ENCODE measurements at regions not wholly inside any gene's neighbourhood (a gene's known extent, or its start where the extent isn't known, plus 50 kb on each side); places are given as distances from the start of the nearest gene placed in this dataset.

- H2AFZ ChIP-seq (ENCODE audit: low read length) = no peak overlapping the region
- H3K4me1 Mint-ChIP-seq = peaks cover 15% of the 10 kb centered on the region in 2 experiments
These were observed 85.7 kb upstream of the SERP2 start for GRCh38 chr13:44287958-44288357.

More at GRCh38 chr13:44287958-44288357, 85.7 kb upstream of the SERP2 start:
- H2AK5ac ChIP-seq (ENCODE audit: insufficient read length, low read length) = no peak overlapping the region
- no peak overlapping the region for H3K27ac Mint-ChIP-seq
- no peak overlapping the region for H3K18ac ChIP-seq (ENCODE audit: insufficient read length, low read depth, low read length)
- H3K27me3 ChIP-seq (ENCODE audit: insufficient read depth, low read length) = no peaks in the 10 kb centered on the region
- no peak overlapping the region for H3K23ac ChIP-seq (ENCODE audit: insufficient read length, low read depth, low read length)
- no peaks in the 10 kb centered on the region for H4K20me1 ChIP-seq (ENCODE audit: control insufficient read depth, insufficient read depth, insufficient read length)
- H3K27me3 Mint-ChIP-seq (ENCODE audit: low read depth) = peaks cover 3% of the 10 kb centered on the region
- no peak overlapping the region for H4K91ac ChIP-seq (ENCODE audit: insufficient read length, low read depth, low read length)
- no peaks in the 10 kb centered on the region for H3K36me3 Mint-ChIP-seq (ENCODE audit: insufficient read depth in 1 of 3, low read depth in 3 of 3)
- H2BK12ac ChIP-seq (ENCODE audit: insufficient read length, low read depth, low read length) = no peak overlapping the region
- H4K8ac ChIP-seq (replicated peaks; ENCODE audit: insufficient read length, low read depth, low read length) = no peak overlapping the region
- no CpG with 5 or more reads among the region's 5 CpGs for WGBS (ENCODE audit: extremely low coverage, insufficient read length, low lambda C conversion rate)
- H3T11ph ChIP-seq (ENCODE audit: low read length) = no peak overlapping the region
- H3K4me2 ChIP-seq (ENCODE audit: insufficient read depth, insufficient read length, low read length) = no peak overlapping the region
- no peak overlapping the region for H2BK15ac ChIP-seq (ENCODE audit: low read depth, low read length)
- H3K79me1 ChIP-seq (ENCODE audit: insufficient read depth, low read depth, low read length, poor library complexity, severe bottlenecking) = no peaks in the 10 kb centered on the region
- no peak overlapping the region for H2BK5ac ChIP-seq (ENCODE audit: insufficient read length, low read length)
- H3K4me1 ChIP-seq (ENCODE audit: insufficient read depth, low read length) = no peaks in the 10 kb centered on the region; the same call in 1 of the 2 replicates
- H3K27ac ChIP-seq (ENCODE audit: insufficient read length, low read depth, low read length) = no peak overlapping the region
- TF ChIP-seq CTCF (conservative IDR thresholded peaks at IDR 0.05) = no peak
- H3K79me2 ChIP-seq (ENCODE audit: insufficient read depth, low read length) = no peaks in the 10 kb centered on the region
- no peak overlapping the region for H3K14ac ChIP-seq (ENCODE audit: insufficient read depth, low read length)
- no peak overlapping the region for H3K4me3 Mint-ChIP-seq
- no peaks in the 10 kb centered on the region for H3K9me3 ChIP-seq (ENCODE audit: control insufficient read depth, low read depth, low read length)
- H2BK20ac ChIP-seq (ENCODE audit: low read depth, low read length, poor library complexity, severe bottlenecking) = no peak overlapping the region
- no peak overlapping the region for H4K5ac ChIP-seq (ENCODE audit: insufficient read length, low read depth, low read length)
- no peak overlapping the region for H2BK120ac ChIP-seq (ENCODE audit: low read depth, low read length, poor library complexity, severe bottlenecking)
- H3K23me2 ChIP-seq (ENCODE audit: insufficient read length, low read depth, low read length, poor library complexity, severe bottlenecking) = no peaks in the 10 kb centered on the region
- H3K4ac ChIP-seq (ENCODE audit: low read depth, low read length) = no peak overlapping the region
- no peak overlapping the region for H3K56ac ChIP-seq (ENCODE audit: insufficient read length, low read depth, low read length)
- H3K9me3 Mint-ChIP-seq = peaks cover 0 to 3% of the 10 kb centered on the region in 2 experiments; a peak in 3 of 5 replicates
- no peak for DNase-seq
- no peak overlapping the region for H3K9ac ChIP-seq (ENCODE audit: extremely low read depth, insufficient read length, low read length)

Data from H9 (cell line).